ENCODE measurements at regions not wholly inside any gene's neighbourhood (a gene's known extent, or its start where the extent isn't known, plus 50 kb on each side); places are given as distances from the start of the nearest gene placed in this dataset.

DNA sequence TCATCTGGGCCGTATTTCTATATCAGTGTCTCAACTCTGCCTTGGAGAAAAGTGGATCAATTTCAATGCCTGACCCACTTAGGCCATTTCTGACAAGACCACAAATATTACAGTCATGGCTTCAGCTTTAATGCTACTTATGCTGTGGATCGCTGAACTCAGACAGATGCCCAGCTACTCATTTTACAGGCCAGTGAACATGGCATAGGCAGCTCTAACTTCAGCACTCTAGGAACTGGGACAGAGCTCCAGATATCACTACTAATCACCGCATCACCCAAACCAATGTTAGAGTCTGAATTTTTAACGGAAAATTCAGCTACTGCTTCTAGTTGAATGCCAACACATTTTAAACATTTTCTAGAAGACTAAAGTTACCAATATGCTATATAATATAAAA, 809.6 kb upstream of the FRG1 start:
- TF ChIP-seq EZH2phosphoT487 (IDR thresholded peaks at IDR 0.05; ENCODE audit: borderline replicate concordance, low read length) = no peak
- TF ChIP-seq, protein P1, sequence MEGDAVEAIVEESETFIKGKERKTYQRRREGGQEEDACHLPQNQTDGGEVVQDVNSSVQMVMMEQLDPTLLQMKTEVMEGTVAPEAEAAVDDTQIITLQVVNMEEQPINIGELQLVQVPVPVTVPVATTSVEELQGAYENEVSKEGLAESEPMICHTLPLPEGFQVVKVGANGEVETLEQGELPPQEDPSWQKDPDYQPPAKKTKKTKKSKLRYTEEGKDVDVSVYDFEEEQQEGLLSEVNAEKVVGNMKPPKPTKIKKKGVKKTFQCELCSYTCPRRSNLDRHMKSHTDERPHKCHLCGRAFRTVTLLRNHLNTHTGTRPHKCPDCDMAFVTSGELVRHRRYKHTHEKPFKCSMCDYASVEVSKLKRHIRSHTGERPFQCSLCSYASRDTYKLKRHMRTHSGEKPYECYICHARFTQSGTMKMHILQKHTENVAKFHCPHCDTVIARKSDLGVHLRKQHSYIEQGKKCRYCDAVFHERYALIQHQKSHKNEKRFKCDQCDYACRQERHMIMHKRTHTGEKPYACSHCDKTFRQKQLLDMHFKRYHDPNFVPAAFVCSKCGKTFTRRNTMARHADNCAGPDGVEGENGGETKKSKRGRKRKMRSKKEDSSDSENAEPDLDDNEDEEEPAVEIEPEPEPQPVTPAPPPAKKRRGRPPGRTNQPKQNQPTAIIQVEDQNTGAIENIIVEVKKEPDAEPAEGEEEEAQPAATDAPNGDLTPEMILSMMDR (conservative IDR thresholded peaks at IDR 0.05; ENCODE audit: low read depth, low read length) = no peak

Measured in PC-3 (cell line).